ENCODE measurements at regions not wholly inside any gene's neighbourhood (a gene's known extent, or its start where the extent isn't known, plus 50 kb on each side); places are given as distances from the start of the nearest gene placed in this dataset.

DNA sequence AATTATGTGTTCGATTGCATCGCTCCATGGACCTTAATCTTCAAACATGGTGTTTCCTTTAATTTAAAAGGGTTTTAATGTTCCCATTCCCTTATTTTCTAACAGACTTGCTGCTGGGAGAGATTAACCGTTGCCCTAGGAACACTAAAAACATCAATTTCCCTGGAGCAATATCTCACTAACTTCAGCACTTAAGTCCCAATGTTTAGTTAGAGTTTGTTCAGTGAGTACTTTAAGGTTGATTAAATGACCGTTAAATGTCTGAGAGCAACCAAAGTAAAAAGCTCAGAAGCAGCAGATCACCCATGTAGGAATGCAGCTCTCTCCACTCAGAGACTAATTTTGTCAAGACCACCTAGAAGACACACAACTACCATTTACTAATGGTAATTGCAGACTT, 111.2 kb upstream of the PDE5A start:
- DNase-seq = no peak

DNA sequence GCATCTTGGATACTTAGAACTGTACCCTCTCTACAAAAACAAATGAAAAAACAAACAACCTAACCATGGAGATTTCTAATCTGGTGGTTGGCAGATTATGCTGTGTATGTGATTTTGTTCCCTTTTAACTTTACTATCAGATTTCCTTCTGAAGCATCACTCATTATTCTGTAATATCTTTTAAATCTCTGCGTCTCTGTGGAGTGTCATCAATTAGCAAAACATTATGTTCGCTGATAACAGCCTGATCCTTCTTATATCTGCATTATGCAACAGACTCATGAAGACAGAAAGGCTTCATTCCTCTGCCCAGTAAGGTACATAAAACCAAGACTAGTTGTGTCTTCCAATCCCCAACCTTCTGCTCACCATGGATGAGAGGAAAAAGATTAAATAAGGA, 110.3 kb upstream of the PDE5A start:
- DNase-seq = no peak

DNA sequence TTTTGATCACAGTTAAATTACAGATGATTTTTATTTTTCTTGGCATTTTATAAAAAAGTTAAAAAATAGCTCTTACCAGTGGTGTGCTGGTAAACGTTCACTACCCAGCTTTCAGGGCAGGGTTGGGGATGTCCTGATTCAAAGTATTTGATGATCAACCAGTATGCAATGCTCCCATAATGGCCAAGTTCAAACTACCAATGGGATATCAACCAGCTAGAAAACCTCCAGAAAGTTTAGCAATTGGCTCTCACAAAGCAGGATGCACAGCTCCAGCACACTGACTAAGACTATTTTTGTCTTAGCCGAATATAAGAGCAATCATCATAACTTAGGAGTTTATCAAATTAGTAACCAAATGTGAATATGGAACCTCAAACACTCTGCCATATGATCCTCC, 108.0 kb upstream of the PDE5A start:
- DNase-seq = no peak

DNA sequence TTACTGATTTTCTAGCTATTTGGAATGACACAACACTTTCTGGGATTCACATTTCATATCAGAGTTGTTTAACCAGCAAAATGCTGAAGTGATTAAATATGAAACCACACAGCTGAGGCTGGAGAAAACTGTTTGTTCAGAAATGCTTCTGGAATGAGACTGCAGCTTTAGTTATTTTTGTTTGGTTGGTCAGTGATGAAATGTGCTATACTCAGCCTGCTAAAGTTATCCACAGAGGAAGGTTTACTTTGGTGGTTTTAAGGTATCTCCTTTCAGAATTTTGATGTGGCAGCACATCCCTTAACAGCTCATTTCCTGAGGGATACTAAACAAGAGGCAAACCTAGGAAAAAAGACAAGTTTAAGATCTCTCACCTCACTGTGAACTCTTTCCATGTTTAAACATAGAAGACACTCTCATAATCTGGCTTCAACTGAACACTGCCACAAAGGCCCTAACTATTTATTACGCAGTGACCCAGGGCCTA, 106.6 kb upstream of the PDE5A start:
- DNase-seq = no peak

DNA sequence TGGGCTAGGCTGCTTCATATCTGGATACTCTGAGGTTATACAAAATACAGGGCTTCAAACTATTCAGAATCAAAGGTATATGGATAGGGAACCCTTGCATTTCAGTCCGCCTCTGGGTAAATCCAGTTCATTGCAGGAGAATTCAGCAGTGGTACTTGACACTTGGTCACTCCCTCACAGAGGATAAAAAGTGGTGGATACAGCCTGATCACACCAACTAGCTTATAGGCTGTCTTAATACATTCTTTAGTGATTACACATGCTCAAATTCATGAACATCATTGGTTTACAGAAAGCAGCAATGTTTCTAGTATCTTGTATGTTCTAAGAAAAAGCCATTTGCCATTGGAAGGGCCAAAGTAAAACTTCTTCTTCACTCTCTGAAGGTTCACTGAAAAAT, 104.8 kb upstream of the PDE5A start:
- DNase-seq = no peak

DNA sequence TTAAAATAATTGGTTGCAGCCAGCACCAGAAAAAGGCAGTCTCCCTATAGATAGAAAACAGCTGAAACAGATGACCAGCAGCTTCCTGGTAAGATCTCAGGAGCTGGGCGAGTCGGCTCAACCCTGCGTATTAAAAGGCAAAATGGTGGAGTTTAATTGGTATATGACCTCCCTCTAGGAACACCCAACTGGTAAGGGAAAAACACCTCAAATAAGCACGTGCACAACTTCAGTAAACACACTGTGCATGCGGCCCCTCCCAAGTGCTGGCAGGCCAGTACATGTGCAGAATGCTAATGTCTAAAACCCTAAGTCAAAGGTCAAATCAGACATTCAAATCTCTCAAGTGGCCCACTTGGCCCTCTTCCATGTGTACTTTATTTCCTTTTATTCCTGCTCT, 103.2 kb upstream of the PDE5A start:
- DNase-seq = no peak

DNA sequence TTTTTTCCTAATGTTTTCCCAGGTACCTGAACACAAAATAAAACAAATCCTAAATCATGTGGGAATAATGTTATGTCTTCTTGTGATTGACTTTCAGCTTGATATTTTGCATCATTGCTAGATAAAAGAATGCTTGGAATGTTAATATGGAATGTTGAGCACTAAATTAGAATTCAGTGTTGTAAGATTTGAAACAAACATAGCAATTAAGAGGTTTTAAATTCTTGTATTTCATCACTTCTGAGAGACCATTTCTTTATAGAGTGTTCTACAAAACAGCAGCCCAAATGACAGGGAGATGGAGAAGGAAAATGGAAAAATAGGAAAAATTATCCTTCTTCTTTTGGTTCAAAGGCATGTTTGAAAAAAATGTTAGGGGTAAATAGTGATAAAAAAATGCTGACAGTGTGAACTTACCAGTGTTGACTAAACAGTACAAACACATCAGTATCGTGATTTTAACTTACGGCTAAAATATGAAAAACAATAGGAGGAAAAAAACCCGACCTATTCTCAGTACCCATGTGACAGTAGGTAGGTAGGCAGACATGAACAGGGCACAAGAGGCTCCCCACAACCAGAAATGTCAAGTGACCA, 102.6 kb upstream of the PDE5A start:
- DNase-seq = no peak

DNA sequence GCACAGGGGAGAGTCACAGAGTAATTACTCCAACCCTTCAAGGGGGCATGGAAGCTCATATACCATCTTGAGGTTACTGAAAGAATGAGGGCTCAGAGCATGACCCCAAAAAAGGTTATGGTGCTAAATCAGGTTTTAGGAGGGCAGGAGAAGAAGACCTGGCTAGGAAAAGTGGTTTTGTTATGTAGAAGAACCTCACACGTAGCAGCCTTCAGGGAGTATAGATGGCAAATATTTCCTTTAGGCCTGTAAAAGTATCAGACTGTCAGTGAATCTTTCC, 102.0 kb upstream of the PDE5A start:
- DNase-seq = no peak

DNA sequence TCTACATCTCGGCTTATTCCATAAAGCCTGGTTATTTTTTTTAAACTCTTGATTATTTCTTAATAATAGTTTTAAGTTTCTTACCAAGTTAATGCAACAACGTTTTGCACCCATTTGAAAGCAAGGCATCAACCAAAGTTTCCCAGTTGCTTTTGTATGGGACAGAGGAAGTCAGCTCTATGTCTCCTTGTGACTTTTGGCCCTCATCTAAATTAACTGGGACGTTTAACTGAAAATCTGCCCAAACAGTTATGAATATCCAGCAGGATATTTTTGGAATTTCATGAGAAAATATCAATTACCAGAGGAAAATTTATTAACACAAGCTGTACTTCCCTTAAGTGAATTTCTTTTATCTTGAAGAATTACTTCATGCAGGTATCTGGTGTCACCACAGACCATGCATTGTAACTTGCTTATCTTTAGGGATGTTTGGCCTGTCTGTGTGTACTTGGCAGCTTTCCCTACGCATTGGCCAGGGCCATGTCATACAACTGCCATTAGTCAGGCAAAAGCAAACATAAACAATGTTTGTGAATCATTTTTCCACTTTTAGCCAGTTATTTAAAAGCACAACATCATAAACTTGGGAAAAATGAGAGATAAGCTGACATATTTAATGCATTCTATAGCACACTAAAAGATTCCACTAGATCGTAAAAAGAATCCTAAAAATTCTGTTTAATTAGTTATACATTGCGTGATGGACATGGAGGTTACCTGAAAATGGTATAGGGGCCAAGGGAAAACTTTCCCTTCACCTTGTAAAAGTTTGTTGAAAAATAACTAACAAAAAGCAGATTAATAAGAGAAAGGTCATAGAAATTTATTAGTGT, 101.4 kb upstream of the PDE5A start:
- no peak for DNase-seq

DNA sequence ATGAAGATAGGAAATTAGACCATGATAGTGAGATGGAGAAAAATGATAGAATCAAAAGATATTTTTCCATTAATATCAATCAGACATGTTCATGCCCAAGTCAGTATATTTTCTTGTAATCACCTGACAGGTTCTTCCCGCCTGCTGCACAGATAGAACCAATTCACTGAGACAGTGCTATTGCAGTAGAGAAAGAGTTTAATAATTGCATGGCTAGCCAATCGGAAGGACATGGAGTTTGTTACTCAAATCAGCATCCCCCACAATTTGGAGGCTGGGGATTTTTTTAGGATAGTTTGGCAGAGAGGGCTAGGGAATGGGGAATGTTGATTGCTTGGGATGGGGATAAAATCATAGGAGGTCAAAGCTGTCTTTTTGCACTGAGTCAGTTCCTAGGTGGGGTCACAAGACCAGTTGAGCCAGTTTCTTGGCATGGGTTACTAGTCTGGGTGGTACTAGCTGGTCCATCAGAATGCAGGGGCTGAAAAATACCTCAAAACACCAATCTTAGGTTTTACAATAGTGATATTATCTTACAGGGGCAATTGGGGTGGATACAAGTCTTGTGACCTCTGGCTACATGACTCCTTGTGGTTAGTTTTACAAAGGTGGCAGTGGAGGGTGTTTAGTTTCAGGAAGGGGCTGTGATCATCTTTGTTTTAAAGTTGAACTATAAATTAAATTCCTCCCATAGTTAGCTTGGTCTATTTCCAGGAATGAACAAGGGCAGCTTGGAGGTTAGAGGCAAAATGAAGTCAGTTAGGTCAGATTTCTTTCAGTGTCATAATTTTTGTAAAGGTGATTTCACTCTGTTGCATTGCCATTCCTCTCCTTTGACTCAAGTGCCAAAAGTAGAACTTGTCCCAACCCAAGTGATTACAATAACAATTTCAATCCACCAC, 100.3 kb upstream of the PDE5A start:
- DNase-seq = no peak

DNA sequence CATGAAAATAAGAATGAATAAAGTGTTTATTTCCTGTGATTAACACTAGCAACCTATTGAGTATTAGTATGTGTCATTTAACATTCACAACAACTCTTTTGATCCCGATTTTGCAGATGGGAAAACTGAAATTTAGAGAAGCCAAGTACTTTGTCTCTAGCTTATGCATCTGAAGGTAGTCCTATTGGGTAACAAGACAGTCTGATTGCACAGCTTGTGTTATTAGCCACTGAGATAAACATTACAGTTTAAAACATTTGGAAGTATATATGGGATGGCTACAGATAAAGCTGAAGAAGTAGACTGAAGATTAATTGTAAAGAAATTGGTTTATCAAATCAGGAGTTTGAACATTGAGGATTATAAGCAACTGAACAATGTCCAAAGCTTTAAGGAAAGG, 99.6 kb upstream of the PDE5A start:
- DNase-seq = no peak

DNA sequence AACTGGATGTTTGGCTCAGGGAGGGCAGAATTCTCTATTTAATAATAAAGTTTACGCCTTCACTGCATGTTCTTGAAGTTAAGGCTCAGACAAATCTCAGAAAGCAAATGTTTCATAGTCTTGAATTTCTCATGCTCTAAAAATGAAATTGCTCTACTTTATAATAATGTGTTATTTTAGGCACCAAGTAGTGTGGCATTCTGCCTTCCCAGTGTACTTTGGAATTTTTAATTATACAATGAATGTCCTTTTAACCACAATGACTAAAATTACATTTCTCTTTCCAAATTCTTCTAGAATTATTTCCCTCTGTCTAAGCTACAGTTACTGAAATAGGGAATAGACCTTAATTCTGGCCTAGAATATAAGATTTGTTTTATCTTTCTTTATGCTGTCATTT, 97.9 kb upstream of the PDE5A start:
- no peak for DNase-seq

DNA sequence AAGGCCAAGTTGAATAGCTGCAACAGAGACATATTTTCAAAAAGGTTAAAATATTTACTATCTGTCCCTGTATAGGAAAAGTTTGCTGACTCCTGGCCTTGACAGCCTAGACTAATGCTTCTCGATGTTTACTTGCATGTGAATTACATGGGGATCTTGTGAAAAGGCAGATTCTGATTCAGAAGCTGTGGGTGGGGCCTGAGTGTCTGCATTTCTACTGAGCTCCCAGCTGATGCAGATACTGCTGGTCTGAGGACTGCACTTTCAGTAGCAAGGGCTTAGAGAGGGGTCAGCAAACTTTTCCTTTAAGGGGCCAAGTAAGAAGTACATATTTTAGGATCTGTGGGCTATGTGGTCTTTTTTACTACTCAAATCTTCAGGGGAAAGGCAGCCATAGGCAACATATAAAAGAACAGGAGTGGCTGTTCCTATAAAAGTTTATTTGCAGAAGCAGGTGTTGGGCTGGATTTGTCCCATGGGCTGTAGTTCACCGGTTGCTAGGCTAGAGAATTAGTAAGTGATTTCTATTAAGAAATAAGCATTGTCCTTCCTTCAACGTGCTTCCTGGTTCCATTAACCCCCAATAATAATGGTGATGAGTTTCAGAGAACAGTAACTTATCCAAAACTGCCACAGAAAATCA, 97.2 kb upstream of the PDE5A start:
- DNase-seq = no peak

DNA sequence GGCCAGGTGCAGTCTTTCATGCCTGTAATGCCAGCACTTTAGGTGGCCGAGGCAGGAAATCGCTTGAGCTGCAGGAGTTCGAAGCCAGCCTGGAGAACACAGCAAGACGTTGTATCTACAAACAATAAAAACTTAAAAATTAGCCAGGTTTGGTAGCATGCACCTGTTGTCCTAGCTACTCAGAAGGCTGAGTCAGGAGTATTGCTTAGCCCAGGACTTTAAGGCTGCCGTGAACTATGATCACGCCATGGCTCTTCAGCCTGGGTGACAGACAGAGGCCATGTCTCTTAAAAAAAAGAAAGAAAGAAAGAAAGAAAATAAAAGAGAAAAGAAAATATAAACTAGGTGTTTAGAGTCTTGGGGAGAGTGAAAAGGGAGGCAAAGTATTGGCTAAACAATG, 96.4 kb upstream of the PDE5A start:
- DNase-seq = no peak

DNA sequence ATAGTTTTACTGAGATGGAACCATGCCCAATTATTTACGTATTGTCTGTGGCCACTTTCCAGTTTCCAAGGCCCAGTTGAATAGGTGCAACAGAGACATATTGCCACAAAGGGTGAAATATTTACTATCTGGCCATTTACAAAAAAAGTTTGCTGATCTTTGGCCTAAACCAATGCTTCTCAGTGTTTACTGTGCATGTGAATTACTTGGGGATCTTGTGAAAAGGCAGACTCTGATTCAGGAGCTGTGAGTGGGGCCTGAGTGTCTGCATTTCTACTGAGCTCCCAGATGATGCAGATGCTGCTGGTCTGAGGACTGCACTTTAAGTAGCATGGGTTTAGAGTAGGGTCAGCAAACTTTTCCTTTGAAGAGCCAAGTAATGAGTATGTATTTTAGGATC, 94.1 kb upstream of the PDE5A start:
- DNase-seq = no peak

DNA sequence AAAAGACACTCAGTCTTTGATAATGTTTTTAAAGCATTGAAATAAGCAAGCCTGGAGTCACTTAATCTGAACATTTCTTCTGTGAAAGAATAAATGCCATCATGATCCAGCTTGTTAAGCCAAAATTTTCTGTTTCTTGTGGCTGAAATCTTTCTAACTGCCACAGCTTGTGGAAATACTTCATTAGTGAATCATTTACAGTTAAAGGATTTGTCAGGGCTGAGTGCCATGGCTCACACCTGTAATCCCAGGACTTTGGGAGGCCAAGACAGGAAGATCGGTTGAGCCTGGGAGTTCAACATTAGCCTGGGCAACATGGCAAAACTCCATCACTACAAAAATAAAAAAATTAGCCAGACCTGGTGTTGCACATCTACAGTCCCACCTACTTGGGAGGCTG, 93.3 kb upstream of the PDE5A start:
- no peak for DNase-seq

DNA sequence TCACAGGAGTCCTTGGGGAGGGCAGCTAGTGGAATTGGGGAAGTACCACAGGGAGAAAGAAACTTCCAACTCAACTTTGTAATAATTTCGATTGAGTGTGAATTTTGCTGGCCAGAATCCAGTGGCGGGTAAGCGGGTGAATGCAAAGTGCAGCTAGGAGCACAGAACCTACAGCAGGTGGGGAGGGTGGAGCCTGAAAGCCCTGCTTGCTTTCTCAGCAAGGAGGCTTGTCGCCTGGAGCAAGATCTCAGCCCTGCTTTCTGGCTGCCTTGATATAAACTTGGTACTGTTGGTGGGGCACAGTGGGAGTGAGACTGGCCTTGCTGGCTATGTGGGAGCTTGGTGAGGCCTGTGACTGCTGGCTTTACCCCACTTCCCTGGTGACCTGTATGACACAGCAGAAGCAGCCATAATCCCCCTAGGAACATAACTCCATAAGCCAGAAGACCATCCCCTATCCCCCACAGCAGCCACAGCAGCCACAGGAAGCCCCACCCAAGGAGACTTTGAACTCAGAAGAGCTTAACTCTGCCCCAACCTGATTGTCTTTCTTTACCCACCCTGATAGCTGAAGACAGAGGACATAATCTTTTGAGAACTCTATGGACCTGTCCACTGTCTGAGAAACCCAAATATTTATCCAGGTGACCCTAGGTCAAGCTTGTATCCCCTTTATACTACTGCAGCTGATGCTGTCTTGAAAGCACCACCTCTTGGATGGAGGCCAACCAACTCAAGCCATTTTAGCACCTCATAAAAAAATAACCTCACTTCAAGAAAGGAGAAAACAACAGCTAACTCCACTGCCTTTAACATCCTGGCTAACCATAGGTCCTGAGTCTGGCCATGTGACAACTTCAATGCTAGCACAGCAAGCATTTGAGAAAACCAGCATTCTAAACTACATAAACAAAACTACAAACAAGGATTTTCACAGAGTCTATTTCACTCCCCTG, 87.2 kb upstream of the PDE5A start:
- DNase-seq = no peak

DNA sequence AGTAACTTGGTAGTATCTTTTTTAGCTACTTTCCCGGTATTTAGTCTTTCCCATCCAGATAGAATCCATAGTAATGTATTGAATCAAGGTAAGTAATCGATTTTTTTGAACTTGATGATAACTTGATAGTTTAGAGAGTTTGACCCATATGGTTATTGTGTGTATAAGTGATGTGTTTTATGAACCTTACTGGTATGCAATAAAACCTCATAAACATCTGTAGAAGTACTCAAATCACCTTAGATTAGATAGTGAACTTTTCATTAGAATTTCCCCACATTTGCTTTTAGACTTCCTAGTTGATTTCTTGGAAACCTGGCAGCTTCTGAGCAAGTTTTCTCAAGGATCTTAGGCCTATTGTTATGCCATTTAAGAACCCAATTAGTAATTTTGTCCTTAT, 80.8 kb upstream of the PDE5A start:
- DNase-seq = no peak

DNA sequence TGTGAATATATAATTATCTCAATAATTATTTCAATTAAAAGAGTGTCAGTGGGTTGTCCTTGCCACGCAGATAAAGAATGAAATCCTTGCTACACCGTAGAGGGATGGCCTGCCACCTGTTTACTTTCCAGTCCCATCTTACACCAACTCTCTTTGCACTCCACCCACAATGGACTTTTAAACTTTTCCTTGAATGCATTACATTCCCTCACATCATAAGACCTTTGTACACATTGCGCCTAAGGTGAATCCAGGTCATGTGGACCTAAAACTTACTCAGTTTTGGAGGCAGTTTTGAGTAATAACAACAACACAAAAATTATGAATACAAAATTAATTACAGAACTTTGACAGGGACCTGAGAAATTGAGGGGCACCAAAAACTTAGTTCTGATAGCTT, 78.7 kb upstream of the PDE5A start:
- DNase-seq = no peak

DNA sequence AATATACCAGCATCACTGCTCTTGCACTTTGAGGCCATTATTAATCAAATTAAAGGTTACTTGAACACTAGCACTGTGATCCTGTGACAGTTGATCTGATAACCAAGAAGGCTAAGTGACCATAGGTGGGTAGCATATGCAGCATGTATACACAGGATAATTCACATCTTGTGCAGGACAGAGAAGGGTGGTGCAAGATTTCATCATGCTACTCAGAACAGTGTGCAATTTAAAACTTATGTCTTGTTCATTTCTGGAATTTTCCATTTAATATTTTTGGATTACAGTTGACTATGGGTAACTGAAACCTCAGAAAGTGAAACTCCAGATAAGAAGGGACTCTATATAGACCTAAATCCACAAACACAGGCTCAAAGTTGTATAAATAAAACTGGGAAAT, 78.2 kb upstream of the PDE5A start:
- DNase-seq = no peak

DNA sequence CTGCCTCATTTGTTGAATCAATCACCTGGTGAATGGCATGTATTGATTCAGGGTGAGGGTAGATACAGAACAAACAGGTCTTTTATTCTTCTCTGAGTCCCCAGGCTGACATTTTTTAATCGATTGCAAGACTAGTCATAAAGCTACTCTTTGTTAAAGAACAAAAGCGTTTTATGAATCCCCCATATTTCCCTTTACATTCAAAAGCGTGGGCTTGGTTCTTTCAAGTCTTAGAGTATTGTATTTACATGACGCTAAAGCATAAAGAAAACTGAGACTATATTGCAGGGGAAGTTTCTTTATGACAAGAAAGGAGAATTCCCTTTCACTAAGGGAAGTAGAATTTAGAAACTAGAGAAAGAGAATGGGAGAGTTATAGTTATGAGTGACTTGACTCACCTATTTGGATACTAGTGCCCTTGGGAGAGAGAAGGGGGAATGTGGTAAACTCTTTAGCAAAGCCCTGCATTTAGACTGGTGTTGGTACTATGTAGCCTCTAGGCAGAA, 69.3 kb upstream of the PDE5A start:
- no peak for DNase-seq

DNA sequence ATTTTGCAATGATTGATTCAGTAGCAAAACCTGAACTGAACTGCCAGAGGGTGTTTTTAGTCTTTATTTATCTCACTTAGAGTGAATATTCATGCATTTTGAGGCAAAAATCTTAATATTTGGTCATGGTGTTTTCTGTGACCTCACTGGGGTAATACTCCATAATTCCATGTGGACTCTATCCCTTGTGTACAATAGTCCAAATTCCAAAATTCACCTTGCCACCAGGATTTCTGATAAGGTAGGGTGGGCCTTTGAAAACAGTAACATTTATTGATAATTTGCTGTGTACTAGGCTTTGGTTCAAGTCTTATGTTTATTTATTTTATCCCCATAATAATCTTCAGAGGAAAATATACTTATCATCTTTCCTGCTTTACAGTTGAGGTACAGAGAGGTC, 68.4 kb upstream of the PDE5A start:
- no peak for DNase-seq

All from NCI-H524 treated with DMSO at 0.1 percent for 48 hours (cell line).